Adipocyte (in vitro differentiated cells): ENCODE measurements at regions not wholly inside any gene's neighbourhood (a gene's known extent, or its start where the extent isn't known, plus 50 kb on each side); places are given as distances from the start of the nearest gene placed in this dataset.
"Not testable (repeated sequence)": the region's sequence is repeated elsewhere in the genome, so short reads cannot be mapped to it uniquely, and the experiment has no call there.

ENCODE experiments used
- DNase-seq: peaks from one replicate; pipeline ENCODE4 v3.0.0-alpha.2; 2015; ENCODE audit warnings: low read depth
- H3K27me3 ChIP-seq: replicated peaks from 2 replicates; pipeline ENCODE4 v1.7.0; 2013; ENCODE audit warnings: mild to moderate bottlenecking, low read length, moderate library complexity; ENCODE audit not compliant: control insufficient read depth, insufficient read depth
- H3K36me3 ChIP-seq: 2 replicates; pipeline ENCODE4 v1.7.0; 2013; ENCODE audit warnings: low read length, mild to moderate bottlenecking, moderate library complexity; ENCODE audit not compliant: control insufficient read depth, insufficient read depth, severe bottlenecking
- H3K4me1 ChIP-seq: 2 replicates; pipeline ENCODE4 v1.7.0; 2013; ENCODE audit warnings: mild to moderate bottlenecking, low read length, moderate library complexity; ENCODE audit not compliant: control insufficient read depth, insufficient read depth
- H3K4me3 ChIP-seq: 2 replicates; pipeline ENCODE4 v1.7.0; 2013; ENCODE audit warnings: mild to moderate bottlenecking, low read length, moderate library complexity
- H3K9ac ChIP-seq: 2 replicates; pipeline ENCODE4 v1.7.0; 2013; ENCODE audit warnings: mild to moderate bottlenecking, low read length, moderate library complexity
- H3K9me3 ChIP-seq: 2 replicates; pipeline ENCODE4 v1.7.0; 2013; ENCODE audit warnings: mild to moderate bottlenecking, low read length, moderate library complexity; ENCODE audit not compliant: control insufficient read depth

GRCh38 chr2:59342166-59342565 is 1101.0 kb upstream of the FANCL start:
- H3K4me3 ChIP-seq, result no peak overlapping the region
- no peaks in the 10 kb centered on the region for H3K27me3 ChIP-seq
- no peaks in the 10 kb centered on the region for H3K4me1 ChIP-seq
- H3K9ac ChIP-seq, result no peak overlapping the region
- DNase-seq, result no peak
- no peaks in the 10 kb centered on the region for H3K9me3 ChIP-seq
- H3K36me3 ChIP-seq, result no peaks in the 10 kb centered on the region

- Histone ChIP-seq H3K36me3 (no peaks in the 10 kb centered on the region), H3K9ac (no peak overlapping the region), H3K27me3 (no peaks in the 10 kb centered on the region), H3K4me1 (no peaks in the 10 kb centered on the region), H3K9me3 (no peaks in the 10 kb centered on the region), H3K4me3 (no peak overlapping the region)
- DNase-seq, result no peak
Measured at GRCh38 chr2:59339837-59340207, 1098.7 kb upstream of the FANCL start.

DNA sequence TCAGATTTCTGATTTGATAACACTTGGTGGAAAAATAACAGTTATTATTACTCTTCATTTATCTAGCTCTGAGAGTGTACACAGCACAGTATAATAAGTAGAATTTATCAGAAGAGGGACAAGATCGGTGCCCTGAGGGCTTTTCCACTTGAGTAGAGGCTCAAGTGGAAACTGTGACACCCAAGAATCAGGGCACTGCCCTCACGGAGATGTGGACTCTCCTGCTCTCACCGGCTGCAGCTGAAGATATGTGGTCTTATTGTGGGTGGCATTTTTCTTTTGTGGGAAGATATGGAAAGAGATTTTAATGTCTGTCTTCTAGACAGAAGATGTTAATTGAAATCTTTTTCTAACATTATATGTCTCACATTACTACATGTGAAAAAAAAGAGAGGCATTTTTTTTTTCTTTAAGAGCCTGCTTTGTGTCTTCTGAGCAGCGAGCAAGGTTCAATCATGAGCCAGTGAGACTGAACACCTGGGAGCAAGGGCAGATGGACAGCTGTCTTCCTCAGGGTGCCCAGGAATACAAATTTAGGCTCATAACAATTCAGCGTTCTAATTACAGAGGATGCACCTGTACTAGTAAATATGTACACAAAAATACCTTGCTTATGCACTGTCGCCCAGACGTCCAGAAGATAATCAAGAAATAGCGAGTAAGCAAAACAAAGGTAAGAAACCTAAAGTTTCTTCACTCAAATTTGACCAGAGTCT is 1098.2 kb upstream of the FANCL start:
- no peak for DNase-seq
- Histone ChIP-seq H3K27me3 (no peaks in the 10 kb centered on the region), H3K9me3 (no peaks in the 10 kb centered on the region), H3K9ac (no peak overlapping the region), H3K4me3 (no peak overlapping the region), H3K4me1 (no peaks in the 10 kb centered on the region), H3K36me3 (no peaks in the 10 kb centered on the region)

DNA sequence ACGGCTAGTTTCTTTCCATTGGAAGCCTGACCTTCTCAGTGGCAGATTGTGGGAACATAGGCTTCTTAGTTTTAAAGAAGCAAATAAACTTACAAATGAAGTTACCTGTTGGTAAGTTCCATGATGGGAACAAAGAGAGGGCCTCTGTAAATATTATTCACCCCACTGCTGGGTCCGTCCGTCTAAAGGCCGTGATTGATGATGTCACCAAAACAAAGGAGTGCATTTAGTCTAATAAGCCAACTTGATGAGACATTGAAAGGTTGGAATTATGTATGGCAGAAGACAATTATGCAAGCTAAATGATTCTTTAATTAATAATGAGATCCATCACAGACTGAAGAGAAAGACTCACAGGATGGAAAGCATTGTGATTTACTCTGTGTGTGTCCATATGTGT is 1091.9 kb upstream of the FANCL start:
- Histone ChIP-seq H3K4me1 (no peaks in the 10 kb centered on the region), H3K9ac (no peak overlapping the region), H3K4me3 (no peak overlapping the region), H3K27me3 (no peaks in the 10 kb centered on the region), H3K9me3 (no peaks in the 10 kb centered on the region), H3K36me3 (no peaks in the 10 kb centered on the region)
- DNase-seq, result no peak

DNA sequence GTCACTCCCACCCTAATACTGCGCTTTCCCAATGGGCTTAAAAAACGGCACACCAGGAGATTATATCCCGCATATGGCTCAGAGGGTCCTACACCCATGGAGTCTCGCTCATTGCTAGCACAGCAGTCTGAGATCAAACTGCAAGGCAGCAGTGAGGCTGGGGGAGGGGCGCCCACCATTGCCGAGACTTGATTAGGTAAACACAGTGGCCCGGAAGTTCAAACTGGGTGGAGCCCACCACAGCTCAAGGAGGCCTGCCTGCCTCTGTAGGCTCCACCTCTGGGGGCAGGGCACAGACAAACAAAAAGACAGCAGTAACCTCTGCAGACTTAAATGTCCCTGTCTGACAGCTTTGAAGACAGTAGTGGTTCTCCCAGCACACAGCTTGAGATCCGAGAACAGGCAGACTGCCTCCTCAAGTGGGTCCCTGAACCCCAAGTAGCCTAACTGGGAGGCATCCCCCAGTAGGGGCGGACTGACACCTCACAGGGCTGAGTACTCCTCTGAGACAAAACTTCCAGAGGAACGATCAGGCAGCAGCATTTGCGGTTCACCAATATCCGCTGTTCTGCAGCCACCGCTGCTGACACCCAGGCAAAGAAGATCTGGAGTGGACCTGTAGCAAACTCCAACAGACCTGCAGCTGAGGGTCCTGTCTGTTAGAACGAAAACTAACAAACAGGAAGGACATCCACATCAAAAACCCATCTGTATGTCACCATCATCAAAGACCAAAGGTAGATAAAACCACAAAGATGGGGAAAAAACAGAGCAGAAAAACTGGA is 1085.6 kb upstream of the FANCL start:
- H3K4me1 ChIP-seq, H3K4me3 ChIP-seq, H3K36me3 ChIP-seq, H3K9me3 ChIP-seq, H3K9ac ChIP-seq, H3K27me3 ChIP-seq, DNase-seq: not testable (repeated sequence)

DNA sequence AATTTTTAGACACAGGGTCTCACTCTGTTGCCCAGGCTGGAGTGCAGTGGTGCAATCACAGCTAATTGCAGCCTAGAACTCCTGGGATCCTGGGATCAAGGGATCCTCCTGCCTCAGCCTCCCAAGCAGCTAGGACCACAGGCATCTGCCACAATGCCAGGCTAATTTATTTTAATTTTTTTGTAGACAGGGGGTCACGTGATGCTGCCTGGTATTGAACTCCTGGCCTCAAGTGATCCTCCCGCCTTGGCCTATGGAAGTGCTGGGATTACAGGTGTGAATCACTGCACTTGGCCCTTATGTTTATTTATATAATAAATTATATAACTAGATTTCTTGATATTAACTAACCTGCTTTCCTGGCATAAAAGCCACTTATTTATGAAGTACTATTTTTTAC is 1081.7 kb upstream of the FANCL start:
- Histone ChIP-seq H3K9me3 (no peaks in the 10 kb centered on the region), H3K4me3 (no peak overlapping the region), H3K27me3 (no peaks in the 10 kb centered on the region), H3K36me3 (no peaks in the 10 kb centered on the region), H3K9ac (no peak overlapping the region), H3K4me1 (no peaks in the 10 kb centered on the region)
- DNase-seq, result no peak

- no peaks in the 10 kb centered on the region for H3K4me1 ChIP-seq
- no peak overlapping the region for H3K9ac ChIP-seq
- no peaks in the 10 kb centered on the region for H3K27me3 ChIP-seq
- no peaks in the 10 kb centered on the region for H3K36me3 ChIP-seq
- no peak overlapping the region for H3K4me3 ChIP-seq
- H3K9me3 ChIP-seq, result no peaks in the 10 kb centered on the region
- no peak for DNase-seq
Measured at GRCh38 chr2:59322005-59322404, 1080.9 kb upstream of the FANCL start.

DNA sequence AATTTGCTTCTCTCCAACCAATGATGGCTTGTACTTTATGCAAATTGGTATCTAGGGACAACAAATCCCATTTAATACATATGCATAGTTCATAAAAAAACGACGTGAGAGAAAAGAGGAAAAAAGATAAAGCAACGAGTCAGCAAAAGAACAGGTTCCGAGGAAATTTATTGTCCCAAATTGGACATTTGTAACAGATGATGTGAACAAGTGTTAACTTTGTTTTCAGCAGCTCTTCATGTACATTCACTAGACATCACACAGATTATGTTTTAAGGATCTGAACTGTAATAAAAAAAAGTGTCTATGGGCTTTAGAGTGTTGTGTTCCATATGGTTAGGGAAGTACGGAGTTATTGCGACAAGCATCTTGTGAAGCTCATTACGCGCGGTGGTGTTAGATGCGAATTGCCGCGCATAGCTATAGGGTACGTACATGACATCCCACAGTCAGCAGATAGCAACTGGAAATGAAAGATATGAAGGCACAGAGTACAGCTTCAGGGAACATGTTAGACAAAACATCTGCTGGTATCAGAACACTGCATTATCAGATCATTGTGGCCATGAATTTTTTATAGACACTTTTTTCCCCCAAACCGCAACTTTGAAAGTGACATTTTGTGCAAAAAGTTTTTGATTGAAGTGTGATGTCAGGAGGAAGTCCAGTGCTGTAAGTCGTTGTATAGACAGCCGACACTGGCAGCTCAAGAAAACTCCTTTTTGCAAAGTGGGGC is 1073.1 kb upstream of the FANCL start:
- no peak for DNase-seq
- Histone ChIP-seq H3K27me3 (no peaks in the 10 kb centered on the region), H3K36me3 (no peaks in the 10 kb centered on the region), H3K4me1 (no peaks in the 10 kb centered on the region), H3K4me3 (no peak overlapping the region), H3K9ac (no peak overlapping the region), H3K9me3 (no peaks in the 10 kb centered on the region)

DNA sequence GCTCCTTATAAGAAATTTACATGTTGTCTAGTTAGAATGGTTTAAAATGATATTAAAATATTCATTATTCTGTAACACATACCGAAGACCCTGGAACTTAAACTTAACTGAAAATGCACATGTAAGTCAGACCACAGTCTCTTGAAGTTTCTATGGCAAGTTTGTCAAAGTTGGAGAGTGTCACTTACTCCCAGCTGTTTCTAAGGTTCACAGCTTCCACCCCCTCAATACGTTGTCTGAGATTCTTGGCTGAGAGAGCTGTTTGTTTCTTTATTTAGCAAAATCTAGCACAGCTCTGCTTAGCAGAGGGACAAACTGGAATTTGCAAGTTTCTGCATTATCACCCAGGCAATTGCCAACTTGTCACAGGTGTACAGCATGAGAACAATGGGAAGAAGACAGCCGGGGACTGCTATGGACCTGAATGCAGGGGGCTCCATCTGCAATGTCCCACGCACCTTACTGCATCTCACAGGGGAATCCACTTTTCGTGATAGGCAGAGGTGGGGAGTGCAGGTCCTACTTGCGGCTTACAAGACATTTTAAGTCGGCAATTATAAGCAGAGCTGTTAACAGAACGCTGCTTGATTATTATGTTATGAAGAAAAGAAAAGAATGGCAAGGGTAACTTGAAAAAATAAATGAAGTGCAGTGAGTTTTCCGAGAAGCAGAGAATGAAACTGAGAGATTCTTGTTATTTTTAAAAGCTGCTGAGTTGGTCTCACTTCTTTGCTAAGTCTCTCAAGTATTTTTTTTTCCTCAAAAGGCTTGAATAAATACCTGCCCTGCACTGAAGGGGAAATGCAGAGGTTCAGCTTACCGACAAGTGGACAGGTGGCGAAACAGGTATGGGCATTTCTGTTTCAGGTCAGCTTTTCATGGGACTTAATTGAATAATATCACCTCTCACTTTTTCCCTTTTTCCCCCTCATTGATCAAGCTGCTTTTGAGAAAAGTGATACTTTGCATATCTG is 1072.1 kb upstream of the FANCL start:
- Histone ChIP-seq H3K4me1 (no peaks in the 10 kb centered on the region), H3K9me3 (no peaks in the 10 kb centered on the region), H3K9ac (no peak overlapping the region), H3K36me3 (no peaks in the 10 kb centered on the region), H3K4me3 (no peak overlapping the region), H3K27me3 (no peaks in the 10 kb centered on the region)
- no peak for DNase-seq

DNA sequence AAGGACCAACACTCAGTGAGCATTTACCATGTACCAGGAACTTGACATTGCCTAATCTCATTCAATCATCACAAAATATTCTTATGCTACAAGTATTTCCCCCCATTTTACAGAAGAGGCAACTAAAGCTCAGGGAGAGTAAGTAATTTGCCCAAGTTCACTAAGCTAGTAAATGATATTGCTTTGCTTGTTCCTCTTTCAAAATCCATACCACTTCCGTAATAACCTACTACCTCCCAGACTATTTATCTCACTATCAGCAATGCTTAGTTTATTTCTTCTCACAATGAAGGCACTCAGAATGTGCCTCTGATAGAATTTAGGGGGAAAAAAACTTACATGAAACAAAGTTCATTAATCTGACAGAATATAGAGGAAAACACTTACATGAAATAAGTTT is 1070.9 kb upstream of the FANCL start:
- no peak overlapping the region for H3K4me3 ChIP-seq
- H3K9me3 ChIP-seq, result no peaks in the 10 kb centered on the region
- H3K9ac ChIP-seq, result no peak overlapping the region
- no peaks in the 10 kb centered on the region for H3K4me1 ChIP-seq
- no peaks in the 10 kb centered on the region for H3K36me3 ChIP-seq
- no peak for DNase-seq
- no peaks in the 10 kb centered on the region for H3K27me3 ChIP-seq
